ENCODE measurements at regions not wholly inside any gene's neighbourhood (a gene's known extent, or its start where the extent isn't known, plus 50 kb on each side); places are given as distances from the start of the nearest gene placed in this dataset.
"Not testable (repeated sequence)": the region's sequence is repeated elsewhere in the genome, so short reads cannot be mapped to it uniquely, and the experiment has no call there.

DNA sequence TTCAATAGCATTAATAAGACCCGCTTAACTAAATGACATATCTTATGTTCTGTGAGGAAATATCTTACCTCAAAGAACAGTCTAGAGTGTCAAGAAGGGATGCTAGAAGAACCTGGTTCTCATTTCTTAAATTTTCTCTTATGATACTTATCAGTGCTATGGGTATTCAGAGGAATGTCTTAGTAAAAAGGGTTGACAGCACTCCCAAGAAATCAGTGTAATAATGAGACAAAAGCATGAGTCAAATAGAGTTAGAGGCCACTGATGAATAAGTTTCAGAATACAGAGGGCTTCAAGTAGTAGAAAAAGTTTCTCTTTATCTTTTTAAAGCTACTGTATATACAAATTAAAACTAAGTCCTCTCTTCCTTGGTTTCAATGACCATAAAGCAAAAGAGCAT lies 242.8 kb downstream of the GJA1 start:
- no peak for DNase-seq (ENCODE audit: low read depth in 1 of 2, low spot score in 1 of 2)
- Histone ChIP-seq H3K4me1 (ENCODE audit: low read depth) (no peaks in the 10 kb centered on the region), H3K27ac (no peak overlapping the region), H3K9me3 (ENCODE audit: low read depth) (no peaks in the 10 kb centered on the region), H3K27me3 (no peaks in the 10 kb centered on the region), H3K36me3 (no peaks in the 10 kb centered on the region), H3K4me3 (no peak overlapping the region)
- TF ChIP-seq CTCF (IDR thresholded peaks at IDR 0.05; ENCODE audit: low read depth, low read length) = no peak

- Histone ChIP-seq H3K36me3 (no peaks in the 10 kb centered on the region), H3K27me3 (no peaks in the 10 kb centered on the region), H3K9me3 (ENCODE audit: low read depth) (no peaks in the 10 kb centered on the region), H3K4me3 (no peak overlapping the region), H3K27ac (no peak overlapping the region), H3K4me1 (ENCODE audit: low read depth) (no peaks in the 10 kb centered on the region)
- peak; percentile 3 for TF ChIP-seq CTCF (IDR thresholded peaks at IDR 0.05; ENCODE audit: low read depth, low read length)
- no peak for DNase-seq (ENCODE audit: low read depth in 1 of 2, low spot score in 1 of 2)
These were observed 244.6 kb downstream of the GJA1 start for GRCh38 chr6:121680058-121680457.

DNA sequence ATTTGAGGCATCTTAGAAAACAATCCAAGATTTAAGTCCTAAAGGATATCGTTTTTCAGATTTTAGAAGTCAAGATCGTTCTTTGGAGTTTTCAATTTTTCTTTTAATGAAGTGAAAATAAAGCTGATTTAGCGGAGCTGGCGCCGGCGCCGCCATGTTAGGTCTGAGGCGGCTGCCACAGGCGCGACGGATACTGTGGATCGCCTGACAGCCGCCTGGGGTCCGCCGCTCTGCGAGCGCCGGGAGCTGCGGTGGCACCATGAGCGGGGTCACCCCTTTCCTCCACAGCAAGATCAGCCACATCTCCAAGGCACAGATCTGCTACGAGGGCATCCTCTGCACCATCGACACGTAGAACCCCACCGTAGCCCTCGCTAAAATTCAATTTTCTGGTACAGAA lies 247.2 kb downstream of the GJA1 start:
- Histone ChIP-seq H3K36me3 (no peaks in the 10 kb centered on the region), H3K4me3 (no peak overlapping the region), H3K27ac (no peak overlapping the region), H3K4me1 (ENCODE audit: low read depth) (no peaks in the 10 kb centered on the region), H3K27me3 (no peaks in the 10 kb centered on the region), H3K9me3 (ENCODE audit: low read depth) (no peaks in the 10 kb centered on the region)
- no peak for TF ChIP-seq CTCF (IDR thresholded peaks at IDR 0.05; ENCODE audit: low read depth, low read length)
- DNase-seq (ENCODE audit: low read depth in 1 of 2, low spot score in 1 of 2) = no peak

GRCh38 chr6:121685806-121686205 lies 250.4 kb downstream of the GJA1 start:
- H3K27ac ChIP-seq = not testable (repeated sequence)

GRCh38 chr6:121686611-121687023 lies 251.2 kb downstream of the GJA1 start:
- no peak for DNase-seq (ENCODE audit: low read depth in 1 of 2, low spot score in 1 of 2)
- Histone ChIP-seq H3K9me3 (ENCODE audit: low read depth) (no peaks in the 10 kb centered on the region), H3K36me3 (no peaks in the 10 kb centered on the region), H3K4me1 (ENCODE audit: low read depth) (no peaks in the 10 kb centered on the region), H3K4me3 (no peak overlapping the region), H3K27ac (no peak overlapping the region), H3K27me3 (no peaks in the 10 kb centered on the region)
- no peak for TF ChIP-seq CTCF (IDR thresholded peaks at IDR 0.05; ENCODE audit: low read depth, low read length)

More at GRCh38 chr6:121685806-121686205, 250.4 kb downstream of the GJA1 start:
- H3K4me1 ChIP-seq (ENCODE audit: low read depth); H3K36me3 ChIP-seq; H3K9me3 ChIP-seq (ENCODE audit: low read depth); DNase-seq (ENCODE audit: low read depth in 1 of 2, low spot score in 1 of 2); H3K4me3 ChIP-seq; H3K27me3 ChIP-seq: not testable (repeated sequence)

DNA sequence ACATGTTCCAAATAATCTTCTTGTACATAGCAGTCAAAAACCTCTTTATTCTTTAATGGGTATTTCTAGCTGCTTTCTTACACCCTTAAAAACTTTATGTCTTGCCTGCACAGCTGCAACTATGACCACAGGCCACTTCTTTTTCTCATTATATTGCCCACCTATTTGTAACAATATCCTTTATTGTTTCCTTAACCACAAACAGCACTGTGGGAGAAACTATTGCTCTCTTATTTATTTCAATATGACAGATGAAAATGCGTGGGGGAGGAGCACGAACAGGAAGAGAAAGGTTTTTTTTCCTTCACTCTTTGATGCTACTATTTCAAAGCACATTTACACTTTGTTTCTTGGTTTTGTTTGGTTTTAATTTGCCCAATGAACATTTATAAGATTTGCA lies 253.5 kb downstream of the GJA1 start:
- H3K27me3 ChIP-seq = no peaks in the 10 kb centered on the region
- H3K4me1 ChIP-seq (ENCODE audit: low read depth) = no peaks in the 10 kb centered on the region
- H3K9me3 ChIP-seq (ENCODE audit: low read depth) = no peaks in the 10 kb centered on the region
- H3K36me3 ChIP-seq = no peaks in the 10 kb centered on the region
- H3K27ac ChIP-seq = no peak overlapping the region
- TF ChIP-seq CTCF (IDR thresholded peaks at IDR 0.05; ENCODE audit: low read depth, low read length) = no peak
- DNase-seq (ENCODE audit: low read depth in 1 of 2, low spot score in 1 of 2) = no peak
- H3K4me3 ChIP-seq = no peak overlapping the region

Data from cardiac muscle cell (in vitro differentiated cells and primary cell).